ENCODE measurements at regions not wholly inside any gene's neighbourhood (a gene's known extent, or its start where the extent isn't known, plus 50 kb on each side); places are given as distances from the start of the nearest gene placed in this dataset.

DNA sequence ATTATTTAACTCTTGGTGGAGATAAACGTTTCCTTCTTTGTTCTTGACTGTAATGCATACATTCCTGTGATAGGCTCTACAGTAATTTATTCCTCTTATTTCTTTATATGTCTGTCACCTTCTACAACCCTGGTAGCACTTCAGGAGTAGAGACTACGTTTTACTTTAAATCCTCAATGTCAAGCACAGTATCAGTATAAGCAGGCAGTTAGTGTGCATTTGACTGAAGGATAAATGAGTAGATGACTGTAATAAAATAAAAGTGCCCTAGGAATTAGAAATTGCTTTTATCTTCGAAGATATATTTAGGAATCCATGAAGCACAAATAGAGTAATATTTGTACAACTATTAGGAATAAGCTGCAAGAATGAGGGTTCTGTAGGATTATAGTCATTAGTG, 599.6 kb upstream of the PRMT6 start:
- no peak for DNase-seq (ENCODE audit: low spot score)
- TF ChIP-seq, protein P1, sequence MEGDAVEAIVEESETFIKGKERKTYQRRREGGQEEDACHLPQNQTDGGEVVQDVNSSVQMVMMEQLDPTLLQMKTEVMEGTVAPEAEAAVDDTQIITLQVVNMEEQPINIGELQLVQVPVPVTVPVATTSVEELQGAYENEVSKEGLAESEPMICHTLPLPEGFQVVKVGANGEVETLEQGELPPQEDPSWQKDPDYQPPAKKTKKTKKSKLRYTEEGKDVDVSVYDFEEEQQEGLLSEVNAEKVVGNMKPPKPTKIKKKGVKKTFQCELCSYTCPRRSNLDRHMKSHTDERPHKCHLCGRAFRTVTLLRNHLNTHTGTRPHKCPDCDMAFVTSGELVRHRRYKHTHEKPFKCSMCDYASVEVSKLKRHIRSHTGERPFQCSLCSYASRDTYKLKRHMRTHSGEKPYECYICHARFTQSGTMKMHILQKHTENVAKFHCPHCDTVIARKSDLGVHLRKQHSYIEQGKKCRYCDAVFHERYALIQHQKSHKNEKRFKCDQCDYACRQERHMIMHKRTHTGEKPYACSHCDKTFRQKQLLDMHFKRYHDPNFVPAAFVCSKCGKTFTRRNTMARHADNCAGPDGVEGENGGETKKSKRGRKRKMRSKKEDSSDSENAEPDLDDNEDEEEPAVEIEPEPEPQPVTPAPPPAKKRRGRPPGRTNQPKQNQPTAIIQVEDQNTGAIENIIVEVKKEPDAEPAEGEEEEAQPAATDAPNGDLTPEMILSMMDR (IDR thresholded peaks at IDR 0.05; ENCODE audit: borderline replicate concordance, control extremely low read depth, extremely low read depth, insufficient read depth, missing control alignments) = no peak
- in situ Hi-C loops (cut with MboI; ENCODE audit: low sequenced_read_pairs, unreplicated experiment) = no loop called here

DNA sequence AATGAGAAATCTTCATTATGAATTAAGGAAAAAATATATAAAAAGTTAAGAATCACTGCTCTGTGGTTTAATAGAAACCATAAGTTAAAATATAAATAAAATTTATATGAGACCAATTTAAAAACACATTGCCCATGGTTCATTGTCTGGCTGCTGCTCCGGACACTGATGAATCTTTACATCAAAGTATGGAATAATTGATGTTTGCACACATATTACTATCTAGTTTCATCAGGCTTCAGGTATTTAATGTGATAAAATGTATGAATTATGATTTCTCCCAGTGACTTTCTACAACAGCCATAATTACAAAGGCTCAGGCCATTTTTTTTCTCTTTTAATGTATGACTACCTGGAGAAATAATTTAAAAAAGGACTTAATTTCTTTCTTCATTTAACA, 599.1 kb upstream of the PRMT6 start:
- TF ChIP-seq, protein P1 (IDR thresholded peaks at IDR 0.05; ENCODE audit: borderline replicate concordance, control extremely low read depth, extremely low read depth, insufficient read depth, missing control alignments) = no peak
- DNase-seq (ENCODE audit: low spot score) = no peak
- in situ Hi-C loops (cut with MboI; ENCODE audit: low sequenced_read_pairs, unreplicated experiment) = no loop called here

DNA sequence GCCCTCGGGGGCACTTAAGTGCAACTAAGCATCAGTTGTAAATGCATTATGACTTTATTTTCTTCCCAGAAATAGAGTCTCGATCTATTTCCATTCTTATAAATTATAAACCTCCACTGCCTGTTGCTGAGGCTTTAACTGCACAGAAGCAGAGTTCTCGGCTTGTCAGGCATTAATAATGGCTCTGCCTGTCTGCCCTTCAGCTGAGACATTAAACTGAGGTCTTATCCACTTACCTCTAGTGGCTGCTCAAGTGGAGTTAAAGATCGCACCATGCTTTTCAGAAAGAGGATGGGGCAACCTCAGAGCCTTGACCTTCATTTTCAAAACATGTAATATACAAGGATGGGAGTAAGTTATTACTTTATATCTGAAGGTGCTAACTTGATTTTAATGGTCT, 597.6 kb upstream of the PRMT6 start:
- TF ChIP-seq, protein P1 (IDR thresholded peaks at IDR 0.05; ENCODE audit: borderline replicate concordance, control extremely low read depth, extremely low read depth, insufficient read depth, missing control alignments) = no peak
- in situ Hi-C loops (cut with MboI; ENCODE audit: low sequenced_read_pairs, unreplicated experiment) = no loop called here
- DNase-seq (ENCODE audit: low spot score) = no peak

DNA sequence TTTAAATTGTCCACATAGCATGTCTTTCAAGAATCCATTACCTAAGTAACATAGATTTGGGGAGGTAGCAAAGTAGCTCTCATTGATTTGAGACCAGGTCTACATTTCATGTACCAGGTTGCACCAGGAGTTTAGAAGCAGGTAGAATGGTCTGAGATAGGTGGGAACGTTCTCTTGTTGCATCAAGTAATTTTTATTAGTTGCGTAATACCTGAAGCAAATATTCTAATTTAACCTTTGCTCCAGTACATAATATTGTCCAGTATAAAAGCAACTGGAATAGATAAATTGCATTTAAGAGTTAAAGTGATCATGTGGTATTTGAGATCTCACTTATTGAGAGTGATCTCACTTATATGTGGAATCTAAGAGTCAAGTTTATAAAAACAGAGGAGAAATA, 597.1 kb upstream of the PRMT6 start:
- in situ Hi-C loops (cut with MboI; ENCODE audit: low sequenced_read_pairs, unreplicated experiment) = no loop called here
- TF ChIP-seq, protein P1 (IDR thresholded peaks at IDR 0.05; ENCODE audit: borderline replicate concordance, control extremely low read depth, extremely low read depth, insufficient read depth, missing control alignments) = no peak
- no peak for DNase-seq (ENCODE audit: low spot score)

DNA sequence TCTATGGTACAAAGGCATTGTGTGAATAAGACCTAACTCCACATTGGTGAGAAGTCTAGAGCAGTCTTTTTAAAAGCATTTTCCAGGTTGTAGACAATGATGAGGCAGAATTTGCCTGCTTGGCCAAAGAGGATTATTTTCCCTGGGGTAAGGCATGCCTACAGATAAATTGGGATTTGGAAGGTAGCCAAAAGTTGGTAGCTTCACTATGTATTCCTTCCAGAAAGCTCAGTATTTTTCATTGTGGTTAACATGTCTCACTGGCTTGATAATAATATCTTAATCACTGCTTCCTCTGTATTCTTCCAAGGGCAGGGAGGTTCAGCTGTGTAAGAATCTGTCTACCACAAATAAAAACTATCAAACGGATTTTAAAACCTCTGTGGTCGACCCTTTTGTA, 590.8 kb upstream of the PRMT6 start:
- in situ Hi-C loops (cut with MboI; ENCODE audit: low sequenced_read_pairs, unreplicated experiment) = no loop called here
- TF ChIP-seq, protein P1 (IDR thresholded peaks at IDR 0.05; ENCODE audit: borderline replicate concordance, control extremely low read depth, extremely low read depth, insufficient read depth, missing control alignments) = no peak
- DNase-seq (ENCODE audit: low spot score) = no peak

DNA sequence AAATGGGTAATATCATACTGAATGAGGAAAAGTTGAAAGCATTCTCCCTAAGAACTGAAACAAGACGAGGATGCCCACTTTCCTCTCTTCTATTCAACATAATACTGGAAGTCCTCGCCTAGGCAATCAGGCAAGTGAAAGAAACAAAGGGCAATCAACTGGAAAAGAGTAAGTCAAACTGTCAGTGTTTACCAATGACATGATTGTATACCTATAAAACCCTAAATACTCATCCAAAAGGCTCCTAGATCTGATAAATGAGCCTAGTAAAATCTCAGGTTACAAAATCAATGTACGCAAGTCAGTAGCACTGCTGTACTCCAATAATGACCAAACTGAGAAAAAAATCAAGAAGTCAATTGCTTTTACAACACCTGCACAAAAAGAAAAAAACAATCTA, 575.8 kb upstream of the PRMT6 start:
- in situ Hi-C loops (cut with MboI; ENCODE audit: low sequenced_read_pairs, unreplicated experiment) = no loop called here
- no peak for DNase-seq (ENCODE audit: low spot score)
- TF ChIP-seq, protein P1 (IDR thresholded peaks at IDR 0.05; ENCODE audit: borderline replicate concordance, control extremely low read depth, extremely low read depth, insufficient read depth, missing control alignments) = no peak

DNA sequence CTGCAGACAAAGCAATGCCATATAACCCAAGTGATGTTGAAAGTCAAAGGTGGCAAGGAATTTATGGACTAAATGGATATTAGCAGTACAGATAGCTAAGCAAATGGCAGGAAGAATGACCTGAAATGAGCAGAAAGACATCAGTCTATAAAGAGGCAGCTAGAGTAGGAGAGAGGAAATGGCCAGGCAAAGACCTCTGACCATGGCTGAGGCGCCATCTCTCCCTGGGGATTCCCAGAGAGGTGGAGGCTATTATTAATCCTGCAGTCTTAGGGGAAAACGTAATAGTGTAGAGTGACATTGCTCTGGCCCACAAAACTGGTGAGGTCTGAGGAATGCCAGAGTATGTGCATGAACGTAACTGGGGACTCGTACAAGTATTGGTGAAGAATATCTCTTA, 563.6 kb upstream of the PRMT6 start:
- in situ Hi-C loops (cut with MboI; ENCODE audit: low sequenced_read_pairs, unreplicated experiment) = no loop called here
- TF ChIP-seq, protein P1 (IDR thresholded peaks at IDR 0.05; ENCODE audit: borderline replicate concordance, control extremely low read depth, extremely low read depth, insufficient read depth, missing control alignments) = no peak
- no peak for DNase-seq (ENCODE audit: low spot score)

Data from GM13976 (cell line).